ENCODE measurements at regions not wholly inside any gene's neighbourhood (a gene's known extent, or its start where the extent isn't known, plus 50 kb on each side); places are given as distances from the start of the nearest gene placed in this dataset.

- TF ChIP-seq POLR2AphosphoS5 (IDR thresholded peaks at IDR 0.05; ENCODE audit: borderline replicate concordance, low read depth, low read length) (no peak), EZH2 (IDR thresholded peaks at IDR 0.05) (no peak), FOXP2 (optimal IDR thresholded peaks at IDR 0.05; ENCODE audit: control extremely low read depth, extremely low read length, insufficient read depth) (no peak)
Observed at GRCh38 chr3:41148478-41148877, 50.8 kb upstream of the CTNNB1 start.

All from SK-N-MC (cell line).